ENCODE measurements at regions not wholly inside any gene's neighbourhood (a gene's known extent, or its start where the extent isn't known, plus 50 kb on each side); places are given as distances from the start of the nearest gene placed in this dataset.

GRCh38 chr20:41770427-41770826 lies 152.2 kb upstream of the CHD6 start:
- TF ChIP-seq CTCF (IDR thresholded peaks at IDR 0.05; ENCODE audit: low read depth, low read length, missing control alignments) = no peak
- DNase-seq (ENCODE audit: low read depth) = no peak
- in situ Hi-C loops (cut with HindIII; ENCODE audit: low sequenced_read_pairs) = no loop called here
- H3K4me3 ChIP-seq (ENCODE audit: low read depth, low read length) = no peak overlapping the region

- no peak overlapping the region for H3K4me3 ChIP-seq (ENCODE audit: low read depth, low read length)
- no peak for TF ChIP-seq CTCF (IDR thresholded peaks at IDR 0.05; ENCODE audit: low read depth, low read length, missing control alignments)
- DNase-seq (ENCODE audit: low read depth) = no peak
- in situ Hi-C loops (cut with HindIII; ENCODE audit: low sequenced_read_pairs) = no loop called here
Measured at GRCh38 chr20:41769592-41770018, 151.4 kb upstream of the CHD6 start.

GRCh38 chr20:41750137-41750536 lies 132.0 kb upstream of the CHD6 start:
- TF ChIP-seq CTCF (IDR thresholded peaks at IDR 0.05; ENCODE audit: low read depth, low read length, missing control alignments) = no peak
- in situ Hi-C loops (cut with HindIII; ENCODE audit: low sequenced_read_pairs) = no loop called here
- no peak overlapping the region for H3K4me3 ChIP-seq (ENCODE audit: low read depth, low read length)
- no peak for DNase-seq (ENCODE audit: low read depth)

- in situ Hi-C loops (cut with HindIII; ENCODE audit: low sequenced_read_pairs) = no loop called here
Measured at GRCh38 chr20:41748756-41749582, 130.8 kb upstream of the CHD6 start.

GRCh38 chr20:41748051-41748450 lies 129.9 kb upstream of the CHD6 start:
- no peak for DNase-seq (ENCODE audit: low read depth)
- H3K4me3 ChIP-seq (ENCODE audit: low read depth, low read length) = no peak overlapping the region
- TF ChIP-seq CTCF (IDR thresholded peaks at IDR 0.05; ENCODE audit: low read depth, low read length, missing control alignments) = no peak
- in situ Hi-C loops (cut with HindIII; ENCODE audit: low sequenced_read_pairs) = no loop called here

More at GRCh38 chr20:41748756-41749582, 130.8 kb upstream of the CHD6 start:
- no peak for DNase-seq (ENCODE audit: low read depth)
- H3K4me3 ChIP-seq (ENCODE audit: low read depth, low read length) = no peak overlapping the region
- TF ChIP-seq CTCF (IDR thresholded peaks at IDR 0.05; ENCODE audit: low read depth, low read length, missing control alignments) = no peak

GRCh38 chr20:41747226-41747625 lies 129.0 kb upstream of the CHD6 start:
- no peak for DNase-seq (ENCODE audit: low read depth)
- H3K4me3 ChIP-seq (ENCODE audit: low read depth, low read length) = no peak overlapping the region
- no peak for TF ChIP-seq CTCF (IDR thresholded peaks at IDR 0.05; ENCODE audit: low read depth, low read length, missing control alignments)
- in situ Hi-C loops (cut with HindIII; ENCODE audit: low sequenced_read_pairs) = no loop called here
